Middle frontal gyrus (tissue), 1 donor: ENCODE measurements at regions not wholly inside any gene's neighbourhood (a gene's known extent, or its start where the extent isn't known, plus 50 kb on each side); places are given as distances from the start of the nearest gene placed in this dataset.

ENCODE experiments used
- DNase-seq: peaks from one replicate; pipeline ENCODE4 v3.0.0-alpha.2; 2015; ENCODE audit warnings: low spot score; ENCODE audit errors: extremely low spot score

DNA sequence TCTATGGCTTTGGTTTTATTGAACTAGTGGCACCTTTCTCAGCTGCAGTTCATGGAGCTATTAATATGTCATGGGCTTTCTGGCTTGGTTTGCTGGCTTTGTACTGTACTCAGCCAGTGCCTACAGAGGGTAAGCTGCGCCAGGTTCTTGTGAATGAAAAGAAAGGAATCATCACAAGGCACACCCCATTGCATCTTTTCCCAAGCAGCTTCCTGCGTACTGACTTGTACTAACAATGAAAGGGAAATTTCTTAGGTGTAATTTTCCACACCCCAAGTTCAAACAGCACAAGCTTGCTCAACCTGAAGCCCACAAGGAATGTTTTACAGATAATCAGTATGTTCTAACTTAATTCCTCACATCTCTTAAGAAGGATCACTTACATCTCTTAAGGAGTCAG is 78.0 kb upstream of the TNFSF18 start:
- no peak for DNase-seq

DNA sequence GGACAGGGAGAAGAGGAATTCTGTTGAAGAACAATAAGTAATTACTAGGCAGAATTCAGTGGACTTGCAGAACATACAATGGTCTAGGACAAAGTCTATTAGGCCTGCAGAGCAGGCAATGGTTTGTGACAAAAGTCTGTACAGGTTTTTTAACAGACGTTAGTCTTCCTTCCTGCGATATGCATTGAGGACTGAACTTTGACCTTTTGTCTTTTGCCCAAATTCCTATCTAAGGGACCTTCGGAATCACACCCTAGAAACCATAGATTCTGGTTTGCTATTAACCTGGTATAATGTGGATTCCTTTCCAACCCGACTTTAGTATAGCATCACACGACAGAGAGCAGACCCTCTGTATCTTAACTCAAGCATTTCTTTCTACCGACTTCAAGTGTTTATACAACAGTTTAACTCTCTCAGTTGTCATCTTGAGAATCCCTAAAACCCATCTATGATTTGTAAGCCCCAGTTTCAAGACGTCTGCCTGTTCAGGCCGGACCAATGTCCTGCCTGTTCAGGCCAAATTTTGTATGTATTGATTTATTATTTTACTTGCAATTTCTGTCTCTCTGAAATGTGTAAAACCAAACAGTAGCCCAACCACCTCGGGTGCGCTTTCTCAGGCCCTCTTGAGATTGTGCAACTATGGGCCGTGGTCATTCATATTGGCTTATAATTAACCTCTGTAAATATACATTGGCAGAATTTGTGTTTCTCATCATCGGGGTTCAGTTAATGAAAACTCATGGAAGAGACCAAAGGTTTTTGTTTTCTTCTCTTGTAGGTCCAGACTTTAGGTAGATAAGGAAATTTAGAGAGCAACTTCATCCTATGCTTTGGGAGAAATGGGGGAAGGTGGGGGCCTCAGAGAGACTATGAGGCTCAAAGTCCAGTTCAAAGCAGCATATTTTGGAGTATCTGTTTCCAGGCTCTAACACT is 76.9 kb upstream of the TNFSF18 start:
- DNase-seq, result no peak

- no peak for DNase-seq
Measured at GRCh38 chr1:173126421-173126820, 75.7 kb upstream of the TNFSF18 start.

GRCh38 chr1:173122958-173123852 is 72.5 kb upstream of the TNFSF18 start:
- DNase-seq, result peak; percentile 29

- no peak for DNase-seq
Measured at GRCh38 chr1:173122344-173122935, 71.7 kb upstream of the TNFSF18 start.

DNA sequence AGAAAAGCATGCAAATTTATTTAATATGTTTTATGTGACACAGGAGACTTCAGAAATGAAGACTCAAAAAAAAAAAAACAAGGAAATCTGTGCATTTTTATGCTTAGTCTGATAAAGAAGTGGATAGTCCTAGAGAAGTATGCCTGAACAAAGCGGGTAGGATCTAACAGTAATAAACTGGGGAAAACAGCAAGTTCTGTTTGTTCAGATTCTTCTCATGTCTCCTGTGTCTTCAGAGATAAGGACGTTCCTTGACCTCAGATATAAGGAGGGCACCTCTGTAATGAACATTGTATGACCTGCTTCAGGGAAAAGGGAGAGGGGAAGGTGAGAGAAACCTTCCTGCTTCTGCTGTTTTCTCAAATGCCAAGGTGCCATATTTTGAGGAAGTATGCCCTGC is 67.7 kb upstream of the TNFSF18 start:
- DNase-seq, result no peak

DNA sequence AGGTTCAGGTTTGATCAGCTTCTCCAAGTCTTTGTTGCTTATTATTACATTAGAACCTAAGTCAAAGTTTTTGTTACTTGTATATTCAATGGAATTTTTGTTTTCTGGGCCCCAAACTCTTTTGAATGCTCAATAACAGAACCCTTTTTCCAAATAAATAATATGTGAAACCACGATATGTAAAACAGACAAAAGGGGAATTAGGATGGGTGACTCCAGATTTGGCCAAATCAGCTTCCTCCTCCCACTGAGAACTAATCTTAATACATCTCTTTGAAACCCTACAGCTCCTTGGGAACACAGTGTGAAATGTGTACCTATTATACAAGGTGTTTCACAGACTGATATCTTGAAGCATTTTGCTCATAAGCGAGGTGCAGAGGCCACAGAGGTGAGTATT is 67.0 kb upstream of the TNFSF18 start:
- DNase-seq, result no peak

GRCh38 chr1:173117108-173117633 is 66.4 kb upstream of the TNFSF18 start:
- no peak for DNase-seq

- no peak for DNase-seq
Measured at GRCh38 chr1:173114346-173114745, 63.6 kb upstream of the TNFSF18 start.

DNA sequence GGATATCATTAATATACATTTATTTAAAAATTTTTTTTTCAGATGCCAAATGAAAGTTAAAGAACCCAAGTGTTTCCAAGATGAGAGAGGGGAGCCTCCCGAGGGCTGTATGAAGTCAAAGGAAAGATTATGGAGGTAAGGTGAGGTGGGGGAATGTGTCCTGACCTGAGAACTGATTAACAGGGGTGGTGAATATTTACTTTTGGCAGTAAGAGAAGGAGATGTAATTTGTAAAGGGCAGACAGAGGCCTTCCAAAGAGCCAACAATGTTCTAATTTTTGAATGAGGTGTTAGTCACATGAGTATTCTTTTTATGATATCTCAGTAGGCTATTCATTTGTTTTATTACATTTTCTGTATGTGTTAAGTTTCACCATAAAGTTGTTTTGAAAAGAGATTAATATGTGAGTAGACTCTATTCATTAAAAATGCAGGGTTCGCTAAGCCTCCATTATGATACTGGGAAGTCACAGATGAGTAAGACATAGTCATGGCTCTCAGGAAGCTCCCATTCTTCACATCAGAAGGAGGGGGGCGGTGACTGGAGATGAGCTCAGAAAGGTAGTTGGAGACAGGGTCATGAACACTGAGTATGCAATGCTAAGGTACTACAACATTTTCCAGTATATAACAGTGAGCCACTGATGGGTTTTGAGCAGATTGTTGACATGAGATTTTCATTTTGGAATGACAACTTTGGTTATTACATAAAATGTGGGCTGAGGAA is 62.4 kb upstream of the TNFSF18 start:
- no peak for DNase-seq

DNA sequence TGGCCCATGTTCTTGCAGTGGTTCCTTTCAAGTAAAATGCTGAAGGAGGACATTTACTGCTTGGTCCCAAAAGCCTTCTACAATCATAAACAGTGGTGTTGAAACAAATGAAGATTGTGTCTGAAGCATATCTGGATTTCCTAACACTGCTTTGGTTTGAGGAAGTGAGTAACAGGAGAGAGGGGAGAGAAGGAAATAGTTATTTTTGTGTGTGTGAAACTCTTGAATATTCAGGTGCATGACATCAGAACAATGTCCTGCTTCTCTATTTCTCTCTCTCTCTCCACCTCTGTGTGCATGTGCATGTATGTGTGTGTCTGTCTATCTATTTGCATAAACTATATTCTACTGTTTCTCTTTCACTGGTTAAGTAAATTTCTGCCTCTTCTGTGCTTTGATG is 61.4 kb upstream of the TNFSF18 start:
- no peak for DNase-seq

GRCh38 chr1:173107696-173108095 is 57.0 kb upstream of the TNFSF18 start:
- DNase-seq, result no peak

DNA sequence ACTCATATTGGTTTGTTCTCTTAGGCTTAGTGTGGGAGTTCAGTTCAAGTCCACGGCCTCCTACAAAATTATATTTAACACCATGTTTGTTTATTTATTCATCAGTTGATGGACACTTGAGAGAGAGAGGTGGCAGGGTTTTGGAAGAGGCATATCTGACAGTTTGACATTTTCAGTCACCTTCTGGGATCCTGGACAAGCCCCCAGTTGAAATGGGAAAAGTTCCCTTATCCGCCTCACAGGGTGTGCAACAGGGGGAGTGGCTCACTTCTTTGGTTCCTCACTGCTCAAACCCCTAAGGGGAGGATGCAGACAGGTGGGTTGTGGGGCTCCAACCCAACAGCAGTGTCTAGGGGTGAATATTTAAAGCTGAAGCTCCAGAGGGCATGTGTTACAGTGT is 52.3 kb upstream of the TNFSF18 start:
- DNase-seq, result no peak

- no peak for DNase-seq
Measured at GRCh38 chr1:173101589-173101988, 50.8 kb upstream of the TNFSF18 start.

DNA sequence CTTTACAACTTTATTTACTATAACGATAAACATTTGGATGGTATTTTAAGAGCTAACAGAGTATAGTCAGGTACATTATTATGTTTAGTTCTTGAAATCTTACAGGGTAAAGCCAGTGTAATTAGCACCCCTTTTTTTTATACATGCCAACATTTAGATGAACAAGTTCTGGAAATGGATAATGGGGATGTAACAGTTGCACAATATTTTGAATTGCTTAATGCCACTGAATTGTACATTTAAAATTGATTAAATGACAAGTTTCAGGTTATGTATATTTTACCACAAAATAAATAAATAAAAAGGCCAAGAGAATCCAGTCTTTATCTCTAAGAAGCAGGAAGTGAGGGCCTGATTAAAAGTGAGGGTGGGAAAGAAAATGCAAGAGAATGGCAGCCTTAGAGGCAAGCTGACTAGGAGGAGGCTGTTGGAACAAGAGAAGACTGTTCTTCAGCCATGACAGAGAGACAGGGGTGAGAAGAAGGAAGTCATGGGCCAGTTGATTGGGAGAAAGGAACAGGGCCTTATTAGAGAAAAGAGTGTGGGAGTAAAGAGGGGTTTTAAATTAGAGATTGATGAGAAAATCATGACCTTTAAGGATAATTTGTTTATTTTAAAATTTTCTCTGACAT is 49.9 kb upstream of the TNFSF18 start:
- DNase-seq, result no peak
